ENCODE measurements at regions not wholly inside any gene's neighbourhood (a gene's known extent, or its start where the extent isn't known, plus 50 kb on each side); places are given as distances from the start of the nearest gene placed in this dataset.
A peak's percentile ranks its signal among the peaks of the same experiment; 100 is the strongest.

GRCh38 chr22:22759371-22759770, 115.0 kb downstream of the GGTLC2 start:
- H3K4me3 Mint-ChIP-seq, result peak overlapping the region in 3 of 4 donors; percentile 19 to 71 (median 47)
- no peaks in the 10 kb centered on the region for H3K27me3 Mint-ChIP-seq
- H3K9me3 Mint-ChIP-seq, result no peaks in the 10 kb centered on the region
- Histone ChIP-seq H3K4me1 (ENCODE audit: control insufficient read depth, insufficient read depth, low read length, poor library complexity, severe bottlenecking) (peaks cover 28% of the 10 kb centered on the region), H3K27me3 (ENCODE audit: control insufficient read depth, insufficient read depth, low read length) (no peaks in the 10 kb centered on the region), H3K4me3 (ENCODE audit: low read depth, low read length) (no peak overlapping the region), H3K36me3 (ENCODE audit: control insufficient read depth, insufficient read depth, low read length) (no peaks in the 10 kb centered on the region), H3K27ac (ENCODE audit: insufficient read depth, low read length, poor library complexity, severe bottlenecking) (no peak overlapping the region), H3K9me3 (ENCODE audit: control insufficient read depth in 2 of 2, low read length in 2 of 2) (no peaks in the 10 kb centered on the region)
- H3K36me3 Mint-ChIP-seq, result no peaks in the 10 kb centered on the region
- peak overlapping the region in 1 of 3 donors; percentile 60 for H3K27ac Mint-ChIP-seq
- DNase-seq (no peak), ATAC-seq (ENCODE audit: low read depth in 2 of 2) (no peak)
- H3K4me1 Mint-ChIP-seq, result peaks cover 0 to 48% (median 28%) of the 10 kb centered on the region in 4 donors

DNA sequence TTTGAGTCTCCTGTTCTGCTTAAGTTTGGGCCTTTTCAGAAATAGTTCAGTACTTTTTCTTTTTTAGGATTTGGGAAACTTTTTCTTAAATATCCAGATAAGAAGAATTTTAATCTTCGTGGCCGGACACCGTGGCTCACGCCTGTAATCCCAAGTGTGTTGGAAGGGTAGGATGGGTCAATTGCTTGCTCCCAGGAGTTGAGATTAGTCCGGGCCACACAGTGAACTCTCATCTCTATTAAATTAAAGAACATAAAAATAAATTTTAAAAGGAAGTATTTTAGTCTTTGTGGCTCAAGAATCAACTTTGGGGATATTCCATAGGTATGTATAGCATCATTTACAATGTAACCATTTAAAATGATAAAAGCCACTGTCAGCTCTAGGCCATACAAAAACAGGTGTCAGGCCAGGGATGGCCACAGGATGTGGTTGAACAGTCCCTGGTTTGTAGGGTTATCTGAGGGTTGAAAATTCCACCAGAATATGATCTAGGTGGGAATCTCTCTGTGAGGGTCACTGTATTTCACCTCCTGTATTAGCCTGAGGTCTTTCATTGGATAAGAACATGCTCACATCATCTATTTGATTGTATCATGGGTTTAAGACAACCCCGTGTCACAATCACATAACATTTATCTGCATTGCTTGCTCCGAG, 115.6 kb downstream of the GGTLC2 start:
- Histone ChIP-seq H3K36me3 (ENCODE audit: control insufficient read depth, insufficient read depth, low read length) (no peaks in the 10 kb centered on the region), H3K4me1 (ENCODE audit: control insufficient read depth, insufficient read depth, low read length, poor library complexity, severe bottlenecking) (peaks cover 28% of the 10 kb centered on the region), H3K27ac (ENCODE audit: insufficient read depth, low read length, poor library complexity, severe bottlenecking) (no peak overlapping the region), H3K4me3 (ENCODE audit: low read depth, low read length) (no peak overlapping the region), H3K9me3 (ENCODE audit: control insufficient read depth in 2 of 2, low read length in 2 of 2) (no peaks in the 10 kb centered on the region), H3K27me3 (ENCODE audit: control insufficient read depth, insufficient read depth, low read length) (no peaks in the 10 kb centered on the region)
- DNase-seq, result no peak
- Mint-ChIP-seq H3K27me3 (no peaks in the 10 kb centered on the region), H3K27ac (peak overlapping the region in 1 of 3 donors; percentile 60), H3K4me1 (peaks cover 0 to 47% (median 25%) of the 10 kb centered on the region in 4 donors), H3K4me3 (peak overlapping the region in 2 of 4 donors; percentile 19 to 47), H3K36me3 (no peaks in the 10 kb centered on the region), H3K9me3 (no peaks in the 10 kb centered on the region)
- no peak for ATAC-seq (ENCODE audit: low read depth in 2 of 2)

- H3K27me3 Mint-ChIP-seq, result no peaks in the 10 kb centered on the region
- Histone ChIP-seq H3K27me3 (ENCODE audit: control insufficient read depth, insufficient read depth, low read length) (no peaks in the 10 kb centered on the region), H3K36me3 (ENCODE audit: control insufficient read depth, insufficient read depth, low read length) (no peaks in the 10 kb centered on the region), H3K4me1 (ENCODE audit: control insufficient read depth, insufficient read depth, low read length, poor library complexity, severe bottlenecking) (peaks cover 14% of the 10 kb centered on the region), H3K27ac (ENCODE audit: insufficient read depth, low read length, poor library complexity, severe bottlenecking) (no peak overlapping the region), H3K4me3 (ENCODE audit: low read depth, low read length) (no peak overlapping the region), H3K9me3 (ENCODE audit: control insufficient read depth in 2 of 2, low read length in 2 of 2) (no peaks in the 10 kb centered on the region)
- no peaks in the 10 kb centered on the region for H3K9me3 Mint-ChIP-seq
- no peak overlapping the region for H3K4me3 Mint-ChIP-seq
- peaks cover 0 to 36% (median 16%) of the 10 kb centered on the region in 4 donors for H3K4me1 Mint-ChIP-seq
- H3K27ac Mint-ChIP-seq, result no peak overlapping the region
- ATAC-seq (ENCODE audit: low read depth in 2 of 2) (no peak), DNase-seq (no peak)
- no peaks in the 10 kb centered on the region for H3K36me3 Mint-ChIP-seq
Observed at GRCh38 chr22:22761606-22761962, 117.2 kb downstream of the GGTLC2 start.

DNA sequence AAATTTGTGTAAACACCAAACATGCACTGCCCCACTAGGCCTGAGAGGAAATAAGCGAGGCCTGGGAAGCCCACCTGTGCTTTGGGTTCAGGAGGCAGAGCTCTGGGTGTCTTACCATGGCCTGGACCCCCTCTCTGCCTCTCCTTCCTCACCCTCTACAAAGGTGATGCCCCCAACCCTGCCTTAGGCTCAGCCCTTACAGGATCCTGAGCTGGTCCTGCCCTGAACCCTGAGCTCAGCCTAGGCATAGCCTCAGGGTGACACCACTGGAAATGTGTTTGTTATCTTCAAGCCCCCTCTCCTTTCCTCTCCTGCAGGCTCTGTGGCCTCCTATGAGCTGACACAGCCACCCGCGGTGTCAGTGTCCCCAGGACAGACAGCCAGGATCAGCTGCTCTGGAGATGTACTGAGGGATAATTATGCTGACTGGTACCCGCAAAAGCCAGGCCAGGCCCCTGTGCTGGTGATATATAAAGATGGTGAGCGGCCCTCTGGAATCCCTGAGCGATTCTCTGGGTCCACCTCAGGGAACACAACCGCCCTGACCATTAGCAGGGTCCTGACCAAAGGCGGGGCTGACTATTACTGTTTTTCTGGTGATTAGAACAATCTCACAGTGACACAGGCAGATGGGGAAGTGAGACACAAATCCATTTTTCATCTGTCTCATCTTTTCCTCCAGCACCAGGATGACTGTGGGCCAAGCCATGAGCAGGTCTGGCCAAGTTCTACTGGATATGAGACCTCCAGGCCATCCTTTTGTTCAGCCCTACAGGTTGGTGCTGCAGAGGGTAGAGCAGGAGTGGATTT, 117.8 kb downstream of the GGTLC2 start:
- Mint-ChIP-seq H3K27ac (peak overlapping the region in 1 of 3 donors; percentile 65), H3K9me3 (no peaks in the 10 kb centered on the region), H3K27me3 (no peaks in the 10 kb centered on the region), H3K4me1 (peaks cover 0 to 31% (median 12%) of the 10 kb centered on the region in 4 donors), H3K36me3 (no peaks in the 10 kb centered on the region), H3K4me3 (no peak overlapping the region)
- no peaks in the 10 kb centered on the region for H3K27me3 ChIP-seq (ENCODE audit: control insufficient read depth, insufficient read depth, low read length)
- no peaks in the 10 kb centered on the region for H3K36me3 ChIP-seq (ENCODE audit: control insufficient read depth, insufficient read depth, low read length)
- DNase-seq, result no peak
- peaks cover 9% of the 10 kb centered on the region for H3K4me1 ChIP-seq (ENCODE audit: control insufficient read depth, insufficient read depth, low read length, poor library complexity, severe bottlenecking)
- no peak for ATAC-seq (ENCODE audit: low read depth in 2 of 2)
- H3K9me3 ChIP-seq (ENCODE audit: control insufficient read depth in 2 of 2, low read length in 2 of 2), result no peaks in the 10 kb centered on the region
- H3K4me3 ChIP-seq (ENCODE audit: low read depth, low read length), result no peak overlapping the region
- no peak overlapping the region for H3K27ac ChIP-seq (ENCODE audit: insufficient read depth, low read length, poor library complexity, severe bottlenecking)

DNA sequence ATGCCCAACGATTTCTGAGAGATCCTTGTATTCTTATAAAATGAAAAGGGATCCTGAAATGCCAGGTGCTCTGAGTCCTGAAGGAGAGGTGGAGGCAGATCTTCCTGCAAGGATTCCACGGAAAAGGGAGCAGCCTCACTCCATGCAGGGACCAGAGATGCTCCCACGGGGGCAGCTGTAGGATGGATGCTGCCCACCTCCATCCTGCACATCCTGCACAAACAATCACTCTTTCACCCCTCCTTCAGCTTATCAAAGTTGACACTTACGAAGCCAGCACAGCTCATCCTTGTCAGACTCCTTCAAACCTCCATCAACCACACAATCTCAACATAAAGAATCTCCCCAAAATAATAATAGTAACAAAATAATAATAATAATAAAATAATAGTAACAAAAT, 119.1 kb downstream of the GGTLC2 start:
- Mint-ChIP-seq H3K27ac (no peak overlapping the region), H3K4me3 (no peak overlapping the region), H3K27me3 (no peaks in the 10 kb centered on the region), H3K9me3 (no peaks in the 10 kb centered on the region), H3K36me3 (no peaks in the 10 kb centered on the region), H3K4me1 (peaks cover 0 to 27% (median 8%) of the 10 kb centered on the region in 4 donors)
- ATAC-seq (ENCODE audit: low read depth in 2 of 2) (no peak), DNase-seq (no peak)
- Histone ChIP-seq H3K9me3 (ENCODE audit: control insufficient read depth in 2 of 2, low read length in 2 of 2) (no peaks in the 10 kb centered on the region), H3K27ac (ENCODE audit: insufficient read depth, low read length, poor library complexity, severe bottlenecking) (no peak overlapping the region), H3K4me3 (ENCODE audit: low read depth, low read length) (no peak overlapping the region), H3K4me1 (ENCODE audit: control insufficient read depth, insufficient read depth, low read length, poor library complexity, severe bottlenecking) (peaks cover 3% of the 10 kb centered on the region), H3K27me3 (ENCODE audit: control insufficient read depth, insufficient read depth, low read length) (no peaks in the 10 kb centered on the region), H3K36me3 (ENCODE audit: control insufficient read depth, insufficient read depth, low read length) (no peaks in the 10 kb centered on the region)

DNA sequence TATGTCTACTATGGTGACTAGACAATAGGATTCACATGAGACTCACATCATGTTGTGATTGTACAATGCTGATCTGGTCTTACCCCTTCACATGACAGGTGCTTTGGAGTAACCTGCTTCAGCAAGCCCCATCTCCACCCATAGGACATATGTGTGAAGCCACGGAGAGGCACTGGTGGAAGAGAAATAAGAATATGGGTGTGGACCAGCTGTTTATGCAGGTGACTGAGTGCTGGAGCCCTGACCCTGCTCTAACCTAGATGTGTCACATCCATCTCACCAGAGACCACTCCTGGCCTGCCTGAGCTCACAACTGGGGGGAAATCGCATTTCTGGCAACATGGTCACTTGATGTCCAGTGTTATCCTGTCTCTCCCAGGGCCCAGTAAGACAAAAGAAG, 119.7 kb downstream of the GGTLC2 start:
- ATAC-seq (ENCODE audit: low read depth in 2 of 2) (no peak), DNase-seq (no peak)
- Histone ChIP-seq H3K4me3 (ENCODE audit: low read depth, low read length) (no peak overlapping the region), H3K36me3 (ENCODE audit: control insufficient read depth, insufficient read depth, low read length) (no peaks in the 10 kb centered on the region), H3K27me3 (ENCODE audit: control insufficient read depth, insufficient read depth, low read length) (no peaks in the 10 kb centered on the region), H3K4me1 (ENCODE audit: control insufficient read depth, insufficient read depth, low read length, poor library complexity, severe bottlenecking) (peaks cover 3% of the 10 kb centered on the region), H3K9me3 (ENCODE audit: control insufficient read depth in 2 of 2, low read length in 2 of 2) (no peaks in the 10 kb centered on the region), H3K27ac (ENCODE audit: insufficient read depth, low read length, poor library complexity, severe bottlenecking) (no peak overlapping the region)
- no peaks in the 10 kb centered on the region for H3K9me3 Mint-ChIP-seq
- H3K27me3 Mint-ChIP-seq, result no peaks in the 10 kb centered on the region
- no peaks in the 10 kb centered on the region for H3K36me3 Mint-ChIP-seq
- H3K4me3 Mint-ChIP-seq, result no peak overlapping the region
- H3K4me1 Mint-ChIP-seq, result peaks cover 0 to 25% (median 8%) of the 10 kb centered on the region in 4 donors
- H3K27ac Mint-ChIP-seq, result no peak overlapping the region

DNA sequence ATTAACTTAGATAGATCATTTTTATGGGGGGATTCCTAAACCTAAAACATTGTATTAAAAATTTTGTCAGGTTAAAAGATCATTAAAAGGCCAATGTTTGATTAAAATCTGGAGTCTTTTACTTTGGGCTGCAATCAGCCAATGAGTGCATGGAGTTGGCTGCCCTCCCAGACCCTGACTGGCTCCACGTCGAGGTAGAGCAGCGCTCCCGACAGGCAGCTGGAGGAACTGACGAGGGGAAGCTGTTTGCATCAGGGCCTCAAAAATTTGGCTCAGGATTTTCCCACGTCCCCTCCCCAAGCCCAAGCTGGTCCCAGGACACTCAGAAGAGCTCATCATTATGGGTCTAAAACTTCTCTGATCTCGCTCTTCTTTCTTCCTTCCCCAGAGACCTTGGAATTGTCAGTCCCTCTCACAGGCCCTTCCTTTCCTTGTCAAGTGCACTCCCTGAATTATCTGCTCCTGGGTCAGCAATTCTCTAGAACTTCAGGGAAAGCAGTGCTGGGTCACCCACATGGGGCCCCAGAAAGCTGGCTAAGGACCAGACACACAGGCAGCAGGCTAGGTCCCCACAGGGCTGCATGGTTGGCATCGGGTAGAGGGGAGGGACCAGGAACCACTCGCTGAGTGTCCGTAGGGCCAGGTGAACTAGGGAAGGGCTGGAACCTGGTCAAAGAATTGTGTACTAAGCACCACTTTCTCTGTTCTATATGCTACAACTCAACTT, 119.6 kb upstream of the IGLL5 start:
- no peaks in the 10 kb centered on the region for H3K27me3 ChIP-seq (ENCODE audit: control insufficient read depth, insufficient read depth, low read length)
- H3K27ac ChIP-seq (ENCODE audit: insufficient read depth, low read length, poor library complexity, severe bottlenecking), result no peak overlapping the region
- ATAC-seq (ENCODE audit: low read depth in 2 of 2) (no peak), DNase-seq (no peak)
- Mint-ChIP-seq H3K27ac (no peak overlapping the region), H3K27me3 (no peaks in the 10 kb centered on the region), H3K9me3 (no peaks in the 10 kb centered on the region), H3K4me3 (no peak overlapping the region), H3K4me1 (peaks cover 0 to 18% (median 7%) of the 10 kb centered on the region in 4 donors), H3K36me3 (no peaks in the 10 kb centered on the region)
- peaks cover 3% of the 10 kb centered on the region for H3K4me1 ChIP-seq (ENCODE audit: control insufficient read depth, insufficient read depth, low read length, poor library complexity, severe bottlenecking)
- H3K36me3 ChIP-seq (ENCODE audit: control insufficient read depth, insufficient read depth, low read length), result no peaks in the 10 kb centered on the region
- H3K9me3 ChIP-seq (ENCODE audit: control insufficient read depth in 2 of 2, low read length in 2 of 2), result no peaks in the 10 kb centered on the region
- H3K4me3 ChIP-seq (ENCODE audit: low read depth, low read length), result no peak overlapping the region

All from CD4-positive, CD25-positive, alpha-beta regulatory T cell (primary cell).